ENCODE measurements at regions not wholly inside any gene's neighbourhood (a gene's known extent, or its start where the extent isn't known, plus 50 kb on each side); places are given as distances from the start of the nearest gene placed in this dataset.

DNA sequence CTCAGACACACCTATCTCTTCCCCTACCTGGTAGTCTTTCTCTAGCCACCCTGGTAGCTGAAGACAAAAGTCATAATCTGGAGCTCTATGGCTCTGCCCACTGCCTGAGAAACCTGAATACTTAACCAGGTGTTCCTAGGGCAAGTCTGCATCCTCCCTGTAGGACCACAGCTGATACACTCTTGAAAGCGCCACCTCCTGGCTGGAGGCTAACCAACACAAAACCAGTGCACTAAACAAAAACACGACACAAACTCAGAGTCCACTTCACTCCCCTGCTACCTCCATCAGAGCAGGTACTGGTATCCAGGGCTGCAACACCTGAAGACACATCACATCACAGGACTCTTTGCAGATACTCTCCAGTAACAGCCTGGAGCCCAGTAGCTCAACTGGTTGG lies 84.6 kb upstream of the ANXA1 start:
- no peak for TF ChIP-seq EZH2 (IDR thresholded peaks at IDR 0.05)
- no peak for TF ChIP-seq POLR2AphosphoS5 (IDR thresholded peaks at IDR 0.05; ENCODE audit: borderline replicate concordance, low read depth, low read length)
- no peak for TF ChIP-seq FOXP2 (optimal IDR thresholded peaks at IDR 0.05; ENCODE audit: control extremely low read depth, extremely low read length, insufficient read depth)
